ENCODE measurements at regions not wholly inside any gene's neighbourhood (a gene's known extent, or its start where the extent isn't known, plus 50 kb on each side); places are given as distances from the start of the nearest gene placed in this dataset.

DNA sequence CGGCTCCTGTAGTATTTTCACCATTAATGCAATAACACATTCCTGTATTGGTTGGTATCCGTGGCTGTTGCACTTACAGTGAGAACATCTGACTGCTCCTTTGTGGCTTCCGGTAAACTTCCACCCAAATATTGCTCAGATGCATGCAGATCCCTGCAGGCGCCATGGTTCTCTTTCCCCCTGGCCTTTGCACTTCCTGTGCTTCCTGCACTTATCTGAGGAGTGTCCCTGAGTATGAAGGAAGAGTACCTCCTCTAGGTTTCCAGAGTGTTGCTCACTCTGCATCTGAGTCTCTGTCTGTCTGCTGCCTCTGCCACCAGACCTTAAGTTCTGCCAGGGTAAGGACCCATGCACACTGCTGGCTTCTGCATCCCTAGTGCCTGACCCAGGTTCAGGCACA, 117.2 kb upstream of the SLC34A2 start:
- TF ChIP-seq, protein P1, sequence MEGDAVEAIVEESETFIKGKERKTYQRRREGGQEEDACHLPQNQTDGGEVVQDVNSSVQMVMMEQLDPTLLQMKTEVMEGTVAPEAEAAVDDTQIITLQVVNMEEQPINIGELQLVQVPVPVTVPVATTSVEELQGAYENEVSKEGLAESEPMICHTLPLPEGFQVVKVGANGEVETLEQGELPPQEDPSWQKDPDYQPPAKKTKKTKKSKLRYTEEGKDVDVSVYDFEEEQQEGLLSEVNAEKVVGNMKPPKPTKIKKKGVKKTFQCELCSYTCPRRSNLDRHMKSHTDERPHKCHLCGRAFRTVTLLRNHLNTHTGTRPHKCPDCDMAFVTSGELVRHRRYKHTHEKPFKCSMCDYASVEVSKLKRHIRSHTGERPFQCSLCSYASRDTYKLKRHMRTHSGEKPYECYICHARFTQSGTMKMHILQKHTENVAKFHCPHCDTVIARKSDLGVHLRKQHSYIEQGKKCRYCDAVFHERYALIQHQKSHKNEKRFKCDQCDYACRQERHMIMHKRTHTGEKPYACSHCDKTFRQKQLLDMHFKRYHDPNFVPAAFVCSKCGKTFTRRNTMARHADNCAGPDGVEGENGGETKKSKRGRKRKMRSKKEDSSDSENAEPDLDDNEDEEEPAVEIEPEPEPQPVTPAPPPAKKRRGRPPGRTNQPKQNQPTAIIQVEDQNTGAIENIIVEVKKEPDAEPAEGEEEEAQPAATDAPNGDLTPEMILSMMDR (conservative IDR thresholded peaks at IDR 0.05 in 1 of 2, IDR thresholded peaks at IDR 0.05 in 1 of 2; ENCODE audit: extremely low read depth in 1 of 2, insufficient read depth in 1 of 2, low read depth in 1 of 2, low read length in 2 of 2), result no peak
- no peak for TF ChIP-seq EZH2 (IDR thresholded peaks at IDR 0.05; ENCODE audit: borderline replicate concordance, low read length)
